UCSD-AML1 (cell line): ENCODE measurements at regions not wholly inside any gene's neighbourhood (a gene's known extent, or its start where the extent isn't known, plus 50 kb on each side); places are given as distances from the start of the nearest gene placed in this dataset.
"Not testable (repeated sequence)": the region's sequence is repeated elsewhere in the genome, so short reads cannot be mapped to it uniquely, and the experiment has no call there.

Source experiments
- DNase-seq: peaks from one replicate; lab custom pipeline; 2025; ENCODE audit not compliant: unreplicated experiment; lab: John Stamatoyannopoulos, UW

DNA sequence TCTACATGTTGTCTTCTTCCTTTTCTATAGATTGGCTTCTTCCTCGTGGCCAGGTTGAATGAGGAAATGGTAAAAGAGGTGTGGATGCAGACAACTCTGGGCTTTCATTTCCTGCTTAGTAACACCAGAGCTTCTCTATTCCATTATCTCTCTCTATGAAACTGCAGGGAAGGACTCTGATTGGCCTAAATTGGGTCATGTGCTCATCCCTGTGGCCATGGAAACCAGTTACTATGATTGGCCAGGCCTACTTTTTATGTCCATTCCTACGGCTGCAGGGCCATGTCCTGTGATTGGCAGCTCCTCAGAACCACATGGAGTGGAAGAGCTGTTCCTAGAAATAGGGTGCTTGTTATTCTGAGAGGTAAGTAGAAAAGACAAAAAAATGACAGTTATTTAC is 486.9 kb upstream of the ADAMTS9 start:
- DNase-seq = no peak

DNA sequence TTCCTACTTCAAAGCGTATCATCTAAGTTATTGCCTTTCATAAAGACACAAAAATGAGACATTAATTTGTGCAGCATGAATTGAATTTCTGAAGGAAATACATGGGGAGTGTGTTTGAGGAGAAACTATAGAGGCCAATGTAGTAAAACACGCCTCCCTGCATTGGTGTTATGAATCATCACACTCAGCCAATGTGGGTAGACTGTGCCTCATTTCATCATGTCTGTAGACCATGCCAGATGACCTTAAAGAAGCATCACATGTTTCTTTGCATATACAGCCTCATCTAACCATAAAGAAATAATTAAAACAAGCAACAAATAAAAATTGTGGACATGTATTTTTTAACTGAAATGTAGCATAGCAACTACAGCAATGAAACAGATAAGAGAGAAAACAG is 486.0 kb upstream of the ADAMTS9 start:
- DNase-seq = no peak

DNA sequence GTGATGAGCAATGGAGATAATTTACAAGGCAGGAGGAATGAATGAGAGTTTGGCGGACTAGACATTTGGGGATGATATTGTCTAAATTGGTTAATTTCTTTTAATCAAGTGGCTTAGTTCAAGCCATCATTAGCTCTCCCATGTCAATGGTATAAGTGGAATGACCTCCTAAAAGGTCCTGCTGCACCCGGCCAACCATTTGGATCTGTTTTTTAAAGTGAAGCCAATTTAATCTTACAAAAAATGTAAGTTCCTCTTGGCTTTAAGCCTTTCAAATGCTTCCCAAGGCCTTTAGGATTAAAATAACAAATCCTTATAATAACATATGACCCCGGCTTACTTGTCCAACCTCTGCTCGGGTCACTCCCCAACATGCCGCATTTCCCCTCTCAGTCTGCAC is 484.4 kb upstream of the ADAMTS9 start:
- DNase-seq = no peak

DNA sequence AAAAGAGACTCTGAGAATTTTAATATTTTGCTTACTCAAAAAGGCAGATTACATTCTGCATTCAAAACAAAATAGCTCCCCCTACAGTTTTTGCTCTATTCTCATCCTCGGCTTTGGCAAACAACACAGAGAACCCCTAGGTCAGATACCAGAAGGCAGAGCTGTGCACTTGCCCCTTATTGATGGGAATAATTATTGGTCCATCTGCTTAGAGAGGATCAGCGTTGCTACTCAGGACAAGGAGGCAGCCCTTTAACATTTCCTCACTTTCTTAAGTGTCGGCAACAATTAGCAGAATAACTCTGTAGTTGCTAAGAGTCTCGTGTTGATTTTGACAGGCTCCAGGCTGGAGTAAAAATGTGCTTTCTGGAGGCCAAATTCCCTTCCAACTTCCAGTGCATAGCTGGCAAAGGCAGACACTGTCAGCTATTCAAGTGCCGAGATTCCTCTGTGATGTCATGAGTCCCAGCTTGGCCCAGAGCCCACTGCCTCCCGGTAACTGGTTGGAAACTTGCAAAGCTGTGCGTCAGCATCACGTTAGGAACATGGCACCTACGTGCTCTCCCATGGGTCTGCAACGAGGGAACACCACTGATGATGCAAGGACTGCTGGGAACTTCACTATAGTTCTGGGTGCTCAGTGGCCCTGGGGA is 482.7 kb upstream of the ADAMTS9 start:
- no peak for DNase-seq

DNA sequence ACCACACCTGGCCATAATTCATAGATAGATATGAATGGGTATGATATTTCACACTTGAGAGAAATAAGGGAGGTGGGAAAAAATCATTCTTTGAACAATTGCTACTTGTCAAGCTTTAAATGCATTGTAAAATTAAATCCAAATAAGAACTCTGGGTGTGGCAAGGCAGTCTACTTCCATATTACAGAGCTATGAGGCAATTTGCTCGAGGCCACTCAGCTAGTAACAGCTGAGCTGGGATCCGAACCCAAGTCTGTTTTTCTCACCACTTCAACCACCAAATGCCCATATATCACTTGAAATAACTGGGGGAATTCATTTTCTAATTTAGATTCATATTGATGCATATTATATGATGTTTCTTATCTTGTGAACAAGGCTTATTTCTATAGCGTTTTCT is 482.2 kb upstream of the ADAMTS9 start:
- DNase-seq = no peak

DNA sequence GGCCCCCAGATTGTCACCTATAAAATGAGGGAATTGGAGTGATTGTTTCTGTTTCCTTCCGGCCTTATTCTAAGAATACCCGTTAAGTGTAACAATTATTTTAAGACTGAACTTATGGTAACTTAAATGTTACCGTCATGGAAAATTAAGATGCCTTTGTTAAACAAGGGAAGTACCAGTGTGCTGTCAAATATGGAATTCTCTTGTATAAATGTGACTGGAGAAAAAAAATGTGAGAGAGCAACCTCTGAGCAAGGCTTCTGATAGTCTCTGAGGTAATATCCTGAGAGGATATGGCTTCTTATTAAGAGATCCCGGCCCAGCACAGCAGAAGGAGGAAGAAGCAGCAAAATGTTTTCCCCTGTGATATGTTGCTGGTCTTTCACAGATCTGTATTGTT is 480.7 kb upstream of the ADAMTS9 start:
- no peak for DNase-seq

DNA sequence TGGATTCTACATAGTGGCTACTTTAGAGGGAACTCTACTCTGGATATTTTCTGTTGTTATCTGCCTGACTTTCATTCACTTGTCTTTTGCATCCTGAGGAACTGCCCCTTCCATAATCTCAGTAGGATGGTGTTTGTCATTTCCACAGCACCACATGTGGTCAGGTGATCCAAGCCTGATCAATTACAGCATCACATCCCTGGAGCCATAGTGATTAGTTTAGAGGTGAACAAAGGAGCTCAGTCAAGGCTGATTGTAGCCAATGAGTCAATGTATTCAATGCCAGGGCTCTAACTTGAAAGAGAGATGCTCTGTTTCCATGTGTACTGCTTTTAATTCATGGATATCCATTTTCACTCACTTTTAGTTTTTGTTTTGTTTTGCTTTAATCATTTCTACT is 478.7 kb upstream of the ADAMTS9 start:
- no peak for DNase-seq

DNA sequence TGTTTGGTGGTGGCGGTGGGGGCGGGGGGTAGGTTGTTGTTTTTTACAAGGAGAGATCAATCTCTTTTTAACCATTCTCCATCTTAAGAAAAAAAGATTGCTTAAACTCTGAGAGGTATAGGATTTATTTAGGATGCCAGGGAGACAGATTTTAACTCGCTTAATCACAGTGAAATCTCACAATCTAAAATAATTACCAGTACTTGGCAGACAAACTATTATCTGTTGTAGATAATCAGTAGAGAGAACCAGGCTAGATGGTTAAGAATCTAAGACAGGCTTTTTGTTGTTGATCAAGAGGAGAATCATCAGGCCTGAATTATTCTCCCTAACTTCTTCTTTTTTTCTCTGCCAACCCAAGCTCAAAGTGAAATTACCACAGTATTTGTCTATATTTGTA is 470.2 kb upstream of the ADAMTS9 start:
- DNase-seq = no peak

DNA sequence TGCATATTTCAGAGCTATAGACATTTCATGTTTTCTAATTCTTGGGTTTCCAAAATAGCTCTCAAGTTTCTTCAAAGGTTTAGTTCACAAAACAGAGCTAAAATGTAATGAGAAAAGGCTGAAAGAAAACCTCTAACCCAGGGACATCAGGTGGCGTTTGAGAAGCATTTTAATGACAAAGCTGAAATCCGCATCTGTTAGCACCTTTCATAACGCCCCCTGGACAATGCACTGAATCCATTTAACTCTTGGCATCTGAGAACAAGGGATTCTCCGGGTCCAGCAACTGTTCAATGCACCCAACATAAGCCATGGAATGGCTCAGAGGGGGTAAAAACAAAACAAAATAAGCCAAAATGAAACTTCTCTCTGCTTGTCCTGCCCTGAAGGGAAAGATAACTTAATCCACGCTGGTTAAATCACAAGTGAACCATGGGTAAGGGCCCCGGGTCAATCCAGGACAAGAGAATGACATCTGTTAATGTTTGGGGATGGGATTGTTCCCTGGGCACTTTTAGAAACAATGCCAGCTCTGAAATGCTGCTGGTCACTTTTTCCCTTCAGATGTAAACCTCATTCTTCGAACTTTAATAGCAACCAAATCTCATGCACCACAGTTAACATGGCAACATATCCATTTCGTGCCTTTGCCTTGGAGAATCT is 466.2 kb upstream of the ADAMTS9 start:
- no peak for DNase-seq

DNA sequence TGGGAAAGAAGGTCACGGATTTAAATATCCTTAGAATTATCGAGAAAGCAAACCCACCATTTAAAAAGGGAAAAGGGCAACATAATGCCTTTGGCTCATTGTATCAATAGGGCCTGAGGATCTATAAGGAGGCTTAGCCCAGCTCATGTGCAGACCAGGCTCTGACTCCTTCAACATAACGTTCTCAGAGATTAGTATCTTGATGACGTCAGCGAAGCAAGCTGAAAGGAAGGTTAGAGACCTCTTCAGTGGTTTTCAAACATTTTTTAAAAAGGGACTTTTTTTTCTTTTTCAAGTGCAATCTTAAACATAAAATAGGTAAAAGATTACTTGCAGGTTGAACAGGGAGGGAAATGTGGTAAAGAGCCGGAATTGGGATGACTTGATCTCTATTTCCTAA is 463.9 kb upstream of the ADAMTS9 start:
- no peak for DNase-seq

DNA sequence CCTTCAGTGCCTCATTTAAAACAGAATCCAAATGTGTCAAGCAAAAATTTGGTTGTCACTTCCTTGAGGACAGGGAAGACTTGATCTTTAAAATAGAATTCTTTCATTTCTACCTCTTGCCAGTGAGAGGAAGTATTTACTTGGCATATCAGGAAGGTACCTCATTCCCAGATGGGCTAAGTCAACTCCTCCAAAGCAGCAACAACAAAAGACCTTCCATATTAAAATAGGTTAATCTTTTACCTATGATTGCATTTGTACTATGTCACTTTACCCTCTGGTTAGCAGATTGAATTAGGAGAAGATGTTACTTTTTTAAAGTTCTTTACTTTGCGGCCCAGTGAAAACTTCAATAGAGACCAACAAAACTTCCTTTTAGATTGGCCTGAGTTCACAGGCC is 462.1 kb upstream of the ADAMTS9 start:
- DNase-seq = no peak

DNA sequence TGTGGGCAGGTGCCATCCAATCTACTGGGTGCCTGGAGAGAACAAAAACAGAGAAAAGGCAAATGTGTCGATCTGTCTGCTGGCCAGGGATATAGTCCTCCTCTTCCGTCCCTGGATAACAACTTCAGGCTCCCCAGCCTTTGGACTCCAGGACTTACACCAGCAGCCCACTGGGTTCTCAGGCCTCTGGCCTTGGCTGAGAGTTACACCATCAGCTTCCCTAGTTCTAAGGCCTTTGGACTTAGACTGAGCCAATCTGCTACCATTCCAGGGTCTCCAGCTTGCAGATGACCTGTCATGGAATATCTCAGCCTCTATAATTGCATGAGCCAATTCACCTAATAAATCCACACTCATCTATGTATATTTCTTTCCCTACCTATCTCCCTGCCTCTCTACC is 460.9 kb upstream of the ADAMTS9 start:
- DNase-seq = no peak

DNA sequence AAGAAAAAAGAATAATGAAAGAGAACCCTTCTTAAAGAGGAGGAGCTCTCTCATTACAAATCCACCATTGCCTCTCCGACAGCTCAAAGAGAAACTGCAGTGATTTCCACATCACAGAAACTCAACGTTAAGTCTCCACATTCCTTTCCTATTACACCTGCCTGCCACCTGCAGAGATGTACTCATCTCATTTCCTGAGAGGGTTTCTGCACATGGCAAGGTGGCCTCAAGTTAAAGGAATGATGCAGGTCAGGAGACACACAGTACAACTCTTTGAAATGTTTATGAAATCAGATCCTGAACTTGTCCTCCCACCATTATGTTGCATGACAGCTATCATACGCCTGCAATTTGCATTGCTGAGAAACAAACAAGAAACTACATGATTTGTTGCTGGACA is 458.4 kb upstream of the ADAMTS9 start:
- no peak for DNase-seq

DNA sequence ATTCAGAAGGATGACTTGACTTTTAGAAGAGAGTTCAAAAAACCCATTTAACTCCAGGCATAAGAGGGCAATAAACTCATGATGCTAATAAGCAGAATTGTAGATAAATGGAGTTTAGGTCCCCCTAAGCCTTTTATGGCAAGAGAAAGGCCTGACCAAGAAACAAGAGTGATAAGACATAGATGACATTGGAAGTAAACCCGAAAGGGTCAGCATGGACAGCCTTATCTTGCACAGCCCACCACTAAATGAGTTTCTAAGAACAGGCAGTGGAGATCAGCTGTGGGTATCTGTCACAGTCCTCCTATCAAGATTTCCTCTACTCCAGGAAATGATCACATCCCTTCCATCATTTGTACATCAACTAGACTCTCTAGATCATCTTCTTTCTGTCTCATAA is 457.9 kb upstream of the ADAMTS9 start:
- no peak for DNase-seq

DNA sequence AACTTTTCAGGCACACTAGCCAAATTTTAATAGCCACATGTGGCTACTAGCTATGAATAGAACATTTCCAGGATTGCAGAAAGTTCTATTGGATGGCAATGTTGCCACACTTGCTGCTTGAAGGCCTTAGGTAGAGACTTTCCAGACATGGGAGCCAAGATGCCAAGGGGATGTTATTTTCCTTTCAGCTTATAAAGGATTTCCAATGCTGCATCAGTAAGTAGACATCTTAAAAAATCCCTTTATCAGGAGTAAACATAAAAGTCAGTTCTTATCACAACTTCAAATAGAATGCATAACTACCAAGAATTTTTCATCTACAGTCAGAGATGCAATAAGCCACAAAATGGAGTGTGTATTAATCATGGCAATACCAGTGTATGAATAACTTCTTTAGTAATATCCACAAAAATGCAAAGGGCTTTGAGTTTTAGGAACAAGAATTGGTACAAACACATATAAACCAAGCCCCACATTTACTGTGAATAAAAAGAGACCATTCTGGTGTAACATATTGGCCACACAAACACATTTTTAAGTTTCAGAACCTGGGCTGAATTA is 457.1 kb upstream of the ADAMTS9 start:
- no peak for DNase-seq

DNA sequence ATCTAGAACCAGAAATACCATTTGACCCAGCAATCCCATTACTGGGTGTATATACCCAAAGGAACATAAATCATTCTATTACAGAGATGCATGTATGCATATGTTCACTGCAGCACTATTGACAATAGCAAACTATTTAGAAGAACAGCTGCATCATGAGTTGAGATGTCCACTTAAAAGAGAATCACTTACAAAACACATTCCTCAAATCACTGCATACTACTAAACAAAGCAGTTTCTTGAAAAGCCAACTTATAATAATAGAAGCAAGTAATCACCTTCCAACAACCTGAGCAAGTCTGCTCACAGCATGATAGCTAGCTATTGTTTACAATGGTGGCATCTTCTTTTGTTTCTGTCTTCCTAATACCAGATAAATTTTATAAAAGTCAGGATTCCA is 454.7 kb upstream of the ADAMTS9 start:
- DNase-seq = no peak

DNA sequence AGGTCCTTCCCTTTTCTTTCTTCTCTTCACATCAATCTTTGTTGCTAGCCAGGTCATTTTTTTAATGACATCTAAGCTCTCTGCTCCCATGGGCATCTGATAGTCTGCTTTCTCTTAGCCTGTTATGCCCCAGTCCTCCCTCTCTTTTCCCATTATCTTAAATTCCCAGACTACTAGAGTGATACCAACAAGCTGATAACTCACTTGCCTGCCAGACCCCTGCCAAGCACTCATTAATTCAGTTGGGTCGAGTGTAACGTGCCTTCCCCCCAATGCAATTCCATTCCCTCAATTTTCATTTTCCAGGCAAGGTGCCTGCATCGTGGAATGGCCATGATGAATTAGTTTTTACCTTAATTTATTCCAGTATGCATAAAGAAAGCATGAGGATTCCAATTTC is 450.8 kb upstream of the ADAMTS9 start:
- DNase-seq = no peak

DNA sequence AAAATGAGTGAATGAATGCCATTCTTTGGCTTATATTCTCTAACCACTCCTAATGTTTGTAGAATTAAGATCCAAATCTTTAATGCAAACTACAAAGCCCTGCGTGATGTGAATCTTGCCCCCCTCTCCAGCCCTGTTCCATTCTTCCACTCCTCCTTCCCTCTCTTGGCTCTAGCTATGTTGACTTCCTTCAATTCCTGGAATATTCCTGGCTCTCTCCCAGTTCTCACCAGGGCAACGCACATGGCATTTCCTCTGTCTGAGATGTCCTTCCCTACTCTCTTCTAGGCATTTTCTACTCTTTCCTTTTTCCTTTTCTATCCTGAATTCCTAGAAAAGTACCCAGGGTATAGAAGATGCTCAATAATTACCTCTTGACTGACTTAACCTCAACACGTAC is 446.0 kb upstream of the ADAMTS9 start:
- DNase-seq = not testable (repeated sequence)

DNA sequence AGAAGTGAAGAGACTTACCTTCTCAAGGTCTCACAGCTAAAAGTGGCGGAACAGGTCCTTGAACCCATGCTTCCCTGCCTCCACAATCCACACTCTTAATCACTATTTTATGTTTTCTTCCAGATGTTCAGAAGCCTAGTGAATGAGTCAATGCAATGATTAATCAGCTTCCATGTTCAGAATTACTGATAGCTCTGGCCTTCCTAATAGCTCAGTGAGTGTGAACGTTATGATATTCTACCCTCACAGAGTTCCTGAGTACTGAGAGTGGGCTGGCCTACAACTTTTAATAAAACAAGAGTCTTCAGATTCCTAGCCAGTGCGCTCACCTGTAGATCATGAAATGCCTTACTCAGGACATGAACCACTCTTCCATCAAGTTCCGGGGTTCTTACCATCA is 443.0 kb upstream of the ADAMTS9 start:
- no peak for DNase-seq

DNA sequence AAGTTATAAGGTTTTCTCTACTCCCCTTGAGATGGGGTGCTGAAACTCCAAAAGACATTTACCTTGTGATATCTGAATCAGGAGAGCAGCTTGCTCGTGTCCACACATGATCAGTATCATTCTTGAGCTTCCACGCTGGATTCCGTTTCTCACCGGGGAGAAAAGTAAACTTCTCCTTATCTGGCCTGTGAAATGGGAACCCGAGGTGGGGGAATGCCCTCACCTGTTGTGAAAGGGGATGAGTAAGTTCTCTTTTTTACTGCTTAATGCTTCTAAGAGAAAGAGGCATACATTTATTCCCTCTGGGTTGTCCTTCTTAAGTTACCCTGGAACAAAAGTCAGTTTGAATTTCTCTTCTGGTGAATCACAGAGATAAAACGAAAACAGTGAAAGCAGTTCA is 440.5 kb upstream of the ADAMTS9 start:
- DNase-seq = no peak

DNA sequence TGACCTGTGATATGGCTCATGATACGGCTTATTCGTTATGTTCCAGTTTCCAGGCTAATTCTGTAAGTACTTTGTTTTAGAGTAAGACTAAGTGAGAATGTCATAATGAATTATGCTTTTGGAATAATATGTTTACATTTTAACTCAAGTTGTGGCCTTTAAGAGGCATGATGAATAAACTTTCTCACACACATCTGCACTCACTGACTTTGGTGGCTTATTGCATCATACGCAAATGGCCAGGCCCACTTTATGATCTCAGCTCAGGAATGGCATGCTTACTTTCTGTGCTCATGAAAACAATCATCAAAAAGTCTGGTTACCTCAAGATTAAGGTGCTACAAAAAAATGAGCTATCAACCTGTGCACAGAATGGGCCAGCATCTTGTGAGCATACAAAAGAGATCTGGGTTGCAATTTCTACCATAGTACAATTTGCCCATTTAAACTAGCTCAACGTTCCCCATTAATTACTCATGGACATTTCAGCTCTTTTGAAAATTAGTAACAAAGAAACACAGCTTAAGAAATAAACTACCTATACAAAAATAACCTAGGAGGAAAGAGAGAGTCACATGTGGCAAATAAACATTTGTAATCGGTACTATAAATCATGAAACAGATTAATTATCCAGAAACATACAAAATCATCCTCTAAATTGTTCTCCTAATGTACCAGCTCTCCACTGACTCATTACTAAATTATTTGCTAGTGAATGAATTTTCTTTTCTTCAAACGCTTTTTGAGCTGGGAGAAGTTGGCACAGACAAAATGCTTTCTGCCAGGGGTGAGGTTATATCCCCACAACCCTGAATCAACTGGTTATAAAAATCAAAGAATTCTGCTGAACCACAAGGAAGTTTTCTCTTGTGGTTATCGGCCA is 439.0 kb upstream of the ADAMTS9 start:
- DNase-seq = no peak

DNA sequence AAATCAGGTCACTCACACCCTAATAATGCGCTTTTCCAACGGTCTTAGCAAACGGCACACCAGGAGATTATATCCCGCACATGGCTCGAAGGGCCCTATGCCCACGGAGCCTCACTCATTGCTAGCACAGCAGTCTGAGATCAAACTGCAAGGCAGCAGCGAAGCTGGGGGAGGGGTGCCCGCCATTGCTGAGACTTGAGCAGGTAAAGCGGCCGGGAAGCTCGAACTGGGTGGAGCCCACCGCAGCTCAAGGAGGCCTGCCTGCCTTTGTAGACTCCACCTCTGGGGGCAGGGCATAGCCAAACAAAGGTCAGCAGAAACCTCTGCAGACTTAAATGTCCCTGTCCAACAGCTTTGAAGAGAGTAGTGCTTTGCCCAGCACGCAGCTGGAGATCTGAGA is 432.4 kb upstream of the ADAMTS9 start:
- DNase-seq = not testable (repeated sequence)
